Activated CD4-positive, alpha-beta T cell treated with anti-CD3 and anti-CD28 coated beads, Interleukin-2, amount 10 ng/mL, durations not matched to agents 24 days and 14 days (primary cell): ENCODE measurements at regions not wholly inside any gene's neighbourhood (a gene's known extent, or its start where the extent isn't known, plus 50 kb on each side); places are given as distances from the start of the nearest gene placed in this dataset.
"Not testable (repeated sequence)": the region's sequence is repeated elsewhere in the genome, so short reads cannot be mapped to it uniquely, and the experiment has no call there.

Experiments used
- DNase-seq: peaks from one replicate; pipeline ENCODE4 v3.0.0; 2022
- H3K27ac Mint-ChIP-seq: one replicate; pipeline ENCODE4 v1.8.0; 2022; ENCODE audit warnings: mild to moderate bottlenecking, mixed read lengths
- H3K27me3 Mint-ChIP-seq: one replicate; pipeline ENCODE4 v1.8.0; 2022; ENCODE audit warnings: mixed read lengths
- H3K36me3 Mint-ChIP-seq: one replicate; pipeline ENCODE4 v1.8.0; 2022; ENCODE audit warnings: low read depth, mild to moderate bottlenecking, mixed read lengths
- H3K4me1 Mint-ChIP-seq: one replicate; pipeline ENCODE4 v1.8.0; 2021; ENCODE audit warnings: mixed read lengths
- H3K4me3 Mint-ChIP-seq: one replicate; pipeline ENCODE4 v1.8.0; 2022; ENCODE audit warnings: mild to moderate bottlenecking, moderate library complexity, mixed read lengths
- H3K9me3 Mint-ChIP-seq: one replicate; pipeline ENCODE4 v1.8.0; 2021; ENCODE audit warnings: mixed read lengths
- intact Hi-C: fragments of 100-400 bp; cut with micrococcal nuclease; formaldehyde crosslinking; loops from one replicate; pipeline ENCODE4 v1.15.1; 2023

DNA sequence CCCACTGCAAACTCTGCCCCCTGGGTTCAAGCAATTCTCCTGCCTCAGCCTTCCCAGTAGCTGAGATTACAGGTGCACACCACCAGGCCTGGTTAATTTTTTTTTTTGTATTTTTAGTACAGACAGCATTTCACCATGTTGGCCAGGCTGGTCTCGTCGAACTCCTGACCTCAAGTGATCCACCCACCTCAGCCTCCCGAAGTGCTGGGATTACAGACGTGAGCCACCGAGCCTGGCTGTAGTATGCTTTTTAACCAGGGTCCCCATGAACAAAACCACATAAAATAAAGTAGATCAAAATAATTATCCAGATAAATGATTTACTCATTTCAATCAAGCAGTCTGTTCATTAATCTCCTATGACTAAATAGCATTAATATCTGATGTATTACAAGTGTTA lies 2144.0 kb downstream of the TP53TG3F start:
- H3K27ac Mint-ChIP-seq, DNase-seq, H3K36me3 Mint-ChIP-seq, H3K4me1 Mint-ChIP-seq, intact Hi-C loops, H3K27me3 Mint-ChIP-seq, H3K4me3 Mint-ChIP-seq: not testable (repeated sequence)
- peaks cover 12% of the 10 kb centered on the region for H3K9me3 Mint-ChIP-seq

DNA sequence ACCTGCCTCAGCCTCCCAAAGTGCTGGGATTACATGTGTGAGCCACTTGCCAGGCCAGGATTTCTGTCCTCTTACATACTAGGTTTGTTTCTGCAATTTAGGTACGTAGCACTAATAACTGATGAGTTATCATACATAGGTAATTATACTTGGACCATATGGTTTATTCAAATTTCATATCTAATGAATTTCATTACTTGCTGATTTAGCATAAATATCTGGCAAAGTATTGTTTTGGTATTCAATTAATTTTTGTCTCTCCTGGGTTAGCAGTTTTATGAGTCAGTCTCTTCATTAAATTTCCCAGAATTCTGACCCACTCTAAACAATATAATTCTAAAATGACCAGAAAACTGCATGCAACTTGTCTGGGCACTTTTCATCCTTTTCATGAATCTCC lies 2146.5 kb downstream of the TP53TG3F start:
- no peaks in the 10 kb centered on the region for H3K27me3 Mint-ChIP-seq
- DNase-seq: no peak
- H3K36me3 Mint-ChIP-seq: no peaks in the 10 kb centered on the region

DNA sequence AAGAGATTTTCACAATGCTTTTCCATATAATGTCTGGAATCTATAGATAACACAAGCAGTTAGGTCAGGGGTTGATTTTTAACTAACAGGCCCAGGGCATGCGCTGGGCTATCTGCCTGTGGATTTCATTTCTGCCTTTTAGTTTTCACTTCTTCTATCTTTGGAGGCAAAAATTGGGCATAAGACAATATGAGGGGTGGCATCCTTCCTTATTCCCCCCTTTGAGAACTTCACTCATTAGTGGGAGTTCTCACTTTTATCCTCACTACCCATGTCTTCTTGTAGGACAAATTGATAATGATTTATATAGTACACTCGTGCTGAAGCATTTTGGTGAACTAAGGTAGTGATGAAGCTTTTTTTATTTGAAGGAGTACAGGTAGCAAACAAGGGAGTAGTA lies 2155.5 kb downstream of the TP53TG3F start:
- H3K4me1 Mint-ChIP-seq, DNase-seq, intact Hi-C loops, H3K4me3 Mint-ChIP-seq, H3K27ac Mint-ChIP-seq, H3K27me3 Mint-ChIP-seq, H3K36me3 Mint-ChIP-seq: not testable (repeated sequence)
- peaks cover 10% of the 10 kb centered on the region for H3K9me3 Mint-ChIP-seq

More for the DNA sequence above, 2146.5 kb downstream of the TP53TG3F start:
- no peak overlapping the region for H3K27ac Mint-ChIP-seq
- H3K4me1 Mint-ChIP-seq: no peaks in the 10 kb centered on the region
- intact Hi-C loops: no loop called here
- no peak overlapping the region for H3K4me3 Mint-ChIP-seq
- H3K9me3 Mint-ChIP-seq: peaks cover 5% of the 10 kb centered on the region

DNA sequence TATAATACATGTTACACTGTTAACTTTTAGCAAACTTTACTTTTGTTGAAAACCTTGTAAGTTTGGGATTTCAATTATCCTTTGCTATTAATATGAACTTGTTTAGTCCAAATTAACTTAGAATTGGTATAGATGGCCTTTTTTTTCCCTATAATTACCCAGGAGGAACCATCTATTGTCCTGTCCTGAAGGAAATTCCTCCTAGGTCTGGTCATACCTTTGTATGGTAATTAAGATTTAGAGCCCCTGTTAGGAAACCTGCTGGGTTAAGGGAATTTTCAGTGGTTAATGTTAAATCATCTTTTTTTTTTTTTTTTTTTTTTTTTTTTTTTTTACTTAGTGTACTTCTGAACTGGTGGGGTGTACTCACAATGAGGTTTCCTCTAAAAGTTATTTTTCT lies 2159.8 kb downstream of the TP53TG3F start:
- H3K27ac Mint-ChIP-seq, H3K36me3 Mint-ChIP-seq, H3K4me1 Mint-ChIP-seq, H3K27me3 Mint-ChIP-seq, H3K4me3 Mint-ChIP-seq, DNase-seq, intact Hi-C loops: not testable (repeated sequence)
- H3K9me3 Mint-ChIP-seq: peaks cover 14% of the 10 kb centered on the region

DNA sequence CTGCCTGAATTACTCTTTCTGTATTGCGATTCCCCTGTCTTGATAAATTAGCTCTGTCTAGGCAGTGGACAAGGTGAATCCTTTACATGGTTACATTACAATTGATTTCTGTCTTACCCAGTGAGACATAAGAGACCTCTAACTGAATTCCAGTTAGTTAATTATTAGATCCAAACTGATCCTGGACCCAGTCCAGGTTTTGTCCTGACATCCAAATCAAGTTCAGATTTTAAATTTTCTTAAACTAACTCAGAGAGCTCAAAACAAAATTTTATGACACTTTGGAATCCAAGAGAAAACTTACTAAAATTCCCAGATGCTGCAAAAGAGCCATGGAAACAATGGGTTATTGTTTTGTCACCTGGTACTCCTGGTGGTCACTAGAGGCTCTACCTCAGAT lies 2166.6 kb downstream of the TP53TG3F start:
- Mint-ChIP-seq H3K36me3 (no peaks in the 10 kb centered on the region), H3K4me1 (no peaks in the 10 kb centered on the region), H3K27ac (no peak overlapping the region), H3K27me3 (no peaks in the 10 kb centered on the region), H3K4me3 (no peak overlapping the region), H3K9me3 (peaks cover 11% of the 10 kb centered on the region)
- no peak for DNase-seq
- intact Hi-C loops: no loop called here

DNA sequence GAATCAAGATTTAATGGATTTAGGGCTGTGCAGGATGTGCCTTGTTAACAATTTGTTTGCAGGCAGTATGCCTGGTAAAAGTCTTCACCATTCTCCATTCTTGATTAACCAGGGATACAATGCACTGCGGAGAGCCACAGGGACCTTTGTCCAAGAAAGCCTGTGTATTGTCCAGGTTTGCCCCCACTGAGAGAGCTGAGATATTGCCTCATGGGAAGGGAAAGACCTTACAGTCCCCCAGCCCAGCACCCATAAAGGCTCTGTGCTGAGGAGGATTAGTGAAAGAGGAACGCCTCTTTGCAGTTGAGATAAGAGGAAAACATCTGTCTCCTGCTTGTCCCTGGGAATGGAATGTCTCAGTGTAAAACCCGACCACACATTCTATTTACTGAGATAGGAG lies 2169.6 kb downstream of the TP53TG3F start:
- no peak for DNase-seq
- Mint-ChIP-seq H3K27ac (no peak overlapping the region), H3K27me3 (no peaks in the 10 kb centered on the region), H3K36me3 (no peaks in the 10 kb centered on the region), H3K4me3 (no peak overlapping the region), H3K9me3 (peaks cover 11% of the 10 kb centered on the region), H3K4me1 (no peaks in the 10 kb centered on the region)
- intact Hi-C loops: no loop called here

DNA sequence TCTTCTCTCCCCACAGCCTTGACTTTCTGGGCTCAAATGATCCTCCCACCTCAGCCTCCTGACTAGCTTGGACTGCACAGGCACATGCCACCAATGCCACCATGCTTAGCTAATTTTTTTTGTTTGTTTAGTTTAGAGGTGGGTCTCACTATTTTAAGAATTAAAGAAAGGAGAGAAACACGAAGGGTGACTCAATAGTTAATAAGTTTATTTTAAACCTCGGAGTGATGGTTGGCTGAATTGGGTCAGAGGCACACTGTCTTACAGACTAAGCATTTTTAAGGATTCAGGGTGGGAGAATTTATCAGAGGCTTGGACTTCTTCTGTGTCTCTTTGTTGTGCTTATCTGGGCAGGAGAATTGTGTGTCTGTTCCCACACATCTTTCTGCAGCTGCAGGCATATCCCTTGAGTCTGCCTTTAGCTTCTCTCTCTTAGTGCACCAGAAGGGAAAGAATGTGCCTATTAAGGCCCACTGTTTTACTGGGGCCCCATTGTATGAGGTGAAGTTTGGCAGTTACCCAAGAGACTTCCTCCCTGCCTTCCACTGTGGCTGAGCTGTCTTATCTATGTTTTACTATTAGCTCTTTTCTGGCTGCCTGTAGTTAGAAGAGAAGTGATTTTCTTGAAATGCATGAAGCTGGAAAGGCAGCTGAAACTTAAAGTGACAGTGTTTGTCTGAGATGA lies 2172.0 kb downstream of the TP53TG3F start:
- Mint-ChIP-seq H3K27me3 (no peaks in the 10 kb centered on the region), H3K27ac (no peak overlapping the region), H3K4me1 (no peaks in the 10 kb centered on the region), H3K36me3 (no peaks in the 10 kb centered on the region), H3K9me3 (peaks cover 11% of the 10 kb centered on the region), H3K4me3 (no peak overlapping the region)
- intact Hi-C loops: no loop called here
- no peak for DNase-seq

DNA sequence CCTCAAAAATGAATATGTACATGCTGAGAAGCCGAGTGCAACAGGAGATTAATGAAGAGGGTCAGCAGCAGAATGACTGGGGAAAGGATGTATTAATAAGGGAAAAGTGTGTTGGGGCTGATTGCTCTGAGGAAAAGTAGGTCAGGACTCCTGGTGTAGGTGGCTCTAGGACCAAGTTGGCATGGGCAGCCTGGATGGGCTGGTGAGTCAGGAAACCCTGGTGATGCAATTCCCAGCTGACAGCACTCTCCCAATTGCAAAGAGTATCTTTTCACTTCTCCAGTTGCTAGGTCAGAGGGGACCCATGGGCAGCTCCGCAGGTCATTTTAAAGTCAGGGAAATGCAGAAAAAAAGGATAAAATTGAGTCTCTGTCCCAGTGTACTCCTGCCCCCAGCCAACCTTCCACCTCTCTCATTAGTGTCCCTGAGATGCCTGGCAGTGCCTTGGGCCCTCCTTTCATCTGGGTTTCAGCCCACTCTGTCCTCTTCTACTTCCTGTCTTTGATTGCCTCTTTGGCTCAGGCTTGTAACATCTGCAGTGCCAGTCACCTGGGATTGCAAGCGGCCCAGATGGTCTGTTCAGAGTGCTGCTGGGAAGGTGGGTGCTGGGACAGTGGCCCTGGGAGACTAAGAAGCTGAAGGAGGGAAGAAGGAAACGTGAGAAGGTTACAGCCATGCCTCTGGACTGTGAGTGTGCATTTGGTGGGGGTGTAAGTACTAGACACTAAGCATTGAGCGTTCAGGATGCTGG lies 2177.2 kb downstream of the TP53TG3F start:
- Mint-ChIP-seq H3K4me3 (no peak overlapping the region), H3K27me3 (no peaks in the 10 kb centered on the region), H3K27ac (no peak overlapping the region), H3K4me1 (no peaks in the 10 kb centered on the region), H3K36me3 (no peaks in the 10 kb centered on the region), H3K9me3 (peaks cover 17% of the 10 kb centered on the region)
- DNase-seq: no peak
- intact Hi-C loops: no loop called here

DNA sequence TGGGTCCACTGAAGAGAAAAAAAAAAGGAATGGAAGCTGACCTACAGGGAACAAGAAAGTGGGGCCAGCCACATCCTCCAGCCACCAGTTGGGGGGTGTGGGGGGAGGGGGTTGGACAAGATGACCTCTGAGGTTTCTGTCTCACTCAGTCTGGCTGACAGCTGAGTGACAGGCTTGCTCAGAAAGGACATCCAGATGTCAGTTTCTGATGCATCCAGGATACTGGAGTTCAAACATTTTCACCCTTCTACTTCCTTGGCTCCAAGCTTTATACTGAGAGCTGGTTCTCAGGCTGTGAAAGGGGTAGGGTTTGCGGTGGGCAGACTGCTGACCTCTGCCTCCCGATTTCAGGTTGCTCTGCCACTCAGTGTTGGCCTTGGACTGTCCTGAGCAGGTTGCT lies 2178.3 kb downstream of the TP53TG3F start:
- H3K36me3 Mint-ChIP-seq: no peaks in the 10 kb centered on the region
- DNase-seq: no peak
- H3K4me3 Mint-ChIP-seq: no peak overlapping the region
- intact Hi-C loops: no loop called here
- H3K9me3 Mint-ChIP-seq: peaks cover 17% of the 10 kb centered on the region
- H3K27me3 Mint-ChIP-seq: no peaks in the 10 kb centered on the region
- H3K27ac Mint-ChIP-seq: no peak overlapping the region
- no peaks in the 10 kb centered on the region for H3K4me1 Mint-ChIP-seq

DNA sequence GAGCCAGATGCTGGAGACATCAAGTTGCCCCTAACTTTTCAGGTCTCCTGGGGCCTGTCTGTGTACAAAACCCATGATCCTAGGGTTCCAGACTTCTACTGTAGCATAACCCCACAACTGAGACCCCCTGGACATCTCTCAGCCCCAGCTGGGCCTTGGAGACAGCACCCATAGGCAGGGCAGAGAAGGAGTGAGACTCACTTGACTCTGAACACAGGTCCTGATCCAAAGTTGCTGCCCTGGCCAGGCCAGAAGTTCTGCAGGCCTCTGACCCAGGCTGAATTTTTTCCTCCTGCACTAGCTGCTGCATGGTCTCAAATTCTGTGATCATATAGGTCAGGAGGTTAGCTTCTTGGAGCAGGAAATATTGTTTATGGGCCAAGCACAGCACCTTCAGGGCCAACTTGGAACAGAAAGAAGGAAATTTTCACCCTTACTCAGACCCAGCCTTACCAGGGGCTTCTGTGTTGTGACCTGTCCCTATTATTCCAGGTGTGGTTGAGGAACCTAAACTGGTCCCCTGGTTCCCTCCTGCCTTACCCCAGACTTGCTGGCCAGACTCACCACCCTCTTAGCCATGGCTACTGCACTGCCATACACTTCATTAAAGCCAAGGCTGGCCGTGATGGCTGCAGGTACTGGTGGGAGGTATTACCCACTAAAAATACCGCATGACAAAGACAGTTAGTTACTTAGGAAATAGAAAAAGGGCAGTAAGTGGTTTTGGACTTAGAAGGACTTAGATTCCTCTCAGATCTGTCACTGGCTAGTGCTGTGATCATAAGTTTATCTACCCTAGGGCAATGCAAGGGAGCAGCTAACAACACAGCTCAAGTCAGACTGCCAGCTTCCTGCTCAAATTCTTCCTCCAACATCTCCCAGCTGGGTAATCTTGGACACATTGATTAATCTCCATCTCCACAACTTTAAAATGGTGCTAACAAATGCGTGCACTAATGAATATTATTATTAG lies 2180.1 kb downstream of the TP53TG3F start:
- Mint-ChIP-seq H3K27ac (no peak overlapping the region), H3K4me3 (no peak overlapping the region), H3K9me3 (peaks cover 26% of the 10 kb centered on the region), H3K36me3 (no peaks in the 10 kb centered on the region), H3K4me1 (no peaks in the 10 kb centered on the region), H3K27me3 (no peaks in the 10 kb centered on the region)
- intact Hi-C loops: loop anchor here (10.0 kb wide), 1 partner anchor 55 kb away; no protein-coding TSS in a partner anchor
- DNase-seq: no peak

DNA sequence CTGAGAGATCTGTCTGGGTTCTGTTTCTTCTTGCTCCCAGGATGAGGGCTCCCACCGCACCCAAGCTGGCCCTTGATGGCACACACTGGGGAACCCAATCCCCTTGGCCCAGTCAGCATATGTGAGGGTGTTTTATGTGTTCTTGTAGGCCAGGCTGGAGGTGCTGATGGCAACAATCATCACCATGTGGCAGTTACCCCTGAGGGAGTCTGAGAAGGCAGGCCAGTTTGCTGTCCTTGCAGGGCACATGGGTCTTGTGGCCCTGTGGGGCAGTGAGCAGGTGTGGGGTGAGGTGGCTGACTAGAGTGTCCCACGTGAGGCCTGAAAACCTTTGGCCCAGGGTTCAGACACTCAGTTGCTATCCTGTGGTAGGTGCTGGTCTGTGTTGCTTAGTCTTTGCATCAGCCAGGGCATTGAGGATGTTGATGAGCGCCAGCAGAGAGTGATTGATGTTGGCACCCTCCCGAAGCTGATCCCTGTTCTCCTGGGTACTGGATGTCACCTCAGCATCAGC lies 2183.0 kb downstream of the TP53TG3F start:
- no peak overlapping the region for H3K27ac Mint-ChIP-seq
- no peak overlapping the region for H3K4me3 Mint-ChIP-seq
- no peaks in the 10 kb centered on the region for H3K27me3 Mint-ChIP-seq
- H3K4me1 Mint-ChIP-seq: no peaks in the 10 kb centered on the region
- no peaks in the 10 kb centered on the region for H3K36me3 Mint-ChIP-seq
- intact Hi-C loops: loop anchor here (10.0 kb wide), 1 partner anchor 58 kb away; no protein-coding TSS in a partner anchor
- no peak for DNase-seq
- peaks cover 23% of the 10 kb centered on the region for H3K9me3 Mint-ChIP-seq

DNA sequence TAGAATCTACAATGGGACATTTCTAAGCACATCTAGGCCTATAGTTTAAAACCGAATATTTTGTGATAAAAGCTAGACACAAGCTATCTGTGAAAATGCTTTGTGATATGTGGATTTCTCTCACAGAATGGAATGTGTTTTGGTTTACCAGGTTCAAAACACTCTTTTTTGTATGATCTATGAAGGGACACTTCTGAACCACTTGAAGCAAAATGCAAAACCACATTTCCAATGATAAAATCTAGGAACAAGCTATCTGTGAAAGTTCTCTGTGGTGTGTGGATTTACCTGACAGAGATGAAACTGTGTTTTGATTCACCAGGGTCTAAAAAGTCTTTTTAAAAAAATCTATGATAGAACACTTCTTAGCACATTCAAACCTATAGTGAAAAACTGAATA lies 2192.4 kb downstream of the TP53TG3F start:
- Mint-ChIP-seq H3K4me3 (no peak overlapping the region), H3K9me3 (peaks cover 3% of the 10 kb centered on the region), H3K27me3 (no peaks in the 10 kb centered on the region), H3K36me3 (no peaks in the 10 kb centered on the region), H3K27ac (no peak overlapping the region), H3K4me1 (no peaks in the 10 kb centered on the region)
- intact Hi-C loops: no loop called here
- DNase-seq: no peak

DNA sequence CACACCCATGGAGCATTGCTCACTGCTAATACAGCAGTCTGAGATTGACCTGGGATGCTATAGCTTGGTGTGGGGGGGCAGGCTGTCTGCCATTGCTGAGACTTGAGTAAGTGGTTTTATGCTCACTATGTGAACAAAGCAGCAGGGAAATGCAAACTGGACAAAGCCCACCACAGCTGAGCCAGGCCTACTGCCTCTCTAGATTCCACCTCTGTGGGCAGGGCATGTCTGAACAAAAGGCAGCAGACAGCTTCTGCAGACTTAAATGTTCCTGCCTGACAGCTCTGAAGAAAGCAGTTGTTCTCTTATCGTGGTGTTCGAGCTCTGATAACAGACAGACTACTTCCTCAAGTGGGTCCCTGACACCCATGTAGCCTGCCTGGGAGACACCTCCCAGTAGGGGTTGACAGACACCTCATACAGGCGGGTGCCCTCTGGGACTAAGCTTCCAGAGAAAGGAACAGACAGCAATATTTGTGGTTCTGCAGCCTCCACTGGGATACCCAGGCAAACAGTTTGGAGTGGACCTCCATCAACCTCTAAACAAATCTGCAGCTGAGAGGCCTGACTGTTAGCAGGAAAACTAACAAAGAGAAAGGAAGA lies 2204.8 kb downstream of the TP53TG3F start:
- H3K27me3 Mint-ChIP-seq: no peaks in the 10 kb centered on the region
- intact Hi-C loops: no loop called here
- no peak overlapping the region for H3K4me3 Mint-ChIP-seq
- no peak overlapping the region for H3K27ac Mint-ChIP-seq
- no peaks in the 10 kb centered on the region for H3K36me3 Mint-ChIP-seq
- no peak for DNase-seq
- H3K9me3 Mint-ChIP-seq: peaks cover 11% of the 10 kb centered on the region
- H3K4me1 Mint-ChIP-seq: no peaks in the 10 kb centered on the region
